Keratinocyte (primary cell): ENCODE measurements at regions not wholly inside any gene's neighbourhood (a gene's known extent, or its start where the extent isn't known, plus 50 kb on each side); places are given as distances from the start of the nearest gene placed in this dataset.

Experiments
- CTCF ChIP-seq, 3 experiments: IDR thresholded peaks in 1 of 3; conservative IDR thresholded peaks in 1 of 3; optimal IDR thresholded peaks in 1 of 3; 2 replicates in 2 of 3; 3 replicates in 1 of 3; pipeline versions ENCODE3 to v1.5.1; 2011; ENCODE audit warnings: low read length in 3 of 3, mild to moderate bottlenecking in 3 of 3, moderate library complexity in 2 of 3, control low read depth in 1 of 3, inconsistent platforms in 1 of 3; ENCODE audit not compliant: insufficient read depth in 2 of 3; ENCODE audit errors: extremely low read depth in 1 of 3
- EZH2 ChIP-seq: IDR thresholded peaks from one replicate; pipeline ENCODE4 v1.6.1; 2012; ENCODE audit warnings: inconsistent platforms, mild to moderate bottlenecking, low read length, moderate library complexity

GRCh38 chr1:99501871-99502270 is 144.0 kb upstream of the PALMD start:
- no peak for TF ChIP-seq CTCF (optimal IDR thresholded peaks at IDR 0.05 in 1 of 3, IDR thresholded peaks at IDR 0.05 in 1 of 3, conservative IDR thresholded peaks at IDR 0.05 in 1 of 3; ENCODE audit: extremely low read depth in 1 of 3, insufficient read depth in 2 of 3, low read length in 3 of 3)
- no peak for TF ChIP-seq EZH2
